Chondrocyte (in vitro differentiated cells): ENCODE measurements at regions not wholly inside any gene's neighbourhood (a gene's known extent, or its start where the extent isn't known, plus 50 kb on each side); places are given as distances from the start of the nearest gene placed in this dataset.

Source experiments
- DNase-seq: peaks from one replicate; pipeline ENCODE4 v3.0.0; 2021; ENCODE audit warnings: mixed read lengths, low spot score
- H3K27ac Mint-ChIP-seq: one replicate; pipeline ENCODE4 v1.8.0; 2021; ENCODE audit warnings: mild to moderate bottlenecking, moderate library complexity, mixed read lengths; ENCODE audit not compliant: unreplicated experiment
- H3K27me3 Mint-ChIP-seq: 2 replicates; pipeline ENCODE4 v1.8.0; 2021; ENCODE audit warnings: low read depth, mixed read lengths
- H3K36me3 Mint-ChIP-seq: 2 replicates; pipeline ENCODE4 v1.8.0; 2021; ENCODE audit warnings: low read depth, mixed read lengths
- H3K4me1 Mint-ChIP-seq: 2 replicates; pipeline ENCODE4 v1.8.0; 2021; ENCODE audit warnings: low read depth, mild to moderate bottlenecking, mixed read lengths
- H3K4me3 Mint-ChIP-seq: one replicate; pipeline ENCODE4 v1.8.0; 2021; ENCODE audit warnings: mild to moderate bottlenecking, moderate library complexity, mixed read lengths; ENCODE audit not compliant: unreplicated experiment
- H3K9me3 Mint-ChIP-seq: 2 replicates; pipeline ENCODE4 v1.8.0; 2021; ENCODE audit warnings: low read depth, mixed read lengths
- TF ChIP-seq, protein P1 (sequence below): fragments of 200-600 bp; sonication (generic); IDR thresholded peaks from 2 replicates; pipeline ENCODE4 v1.5.0; 2021; ENCODE audit warnings: antibody characterized with exemption, mild to moderate bottlenecking, moderate library complexity

DNA sequence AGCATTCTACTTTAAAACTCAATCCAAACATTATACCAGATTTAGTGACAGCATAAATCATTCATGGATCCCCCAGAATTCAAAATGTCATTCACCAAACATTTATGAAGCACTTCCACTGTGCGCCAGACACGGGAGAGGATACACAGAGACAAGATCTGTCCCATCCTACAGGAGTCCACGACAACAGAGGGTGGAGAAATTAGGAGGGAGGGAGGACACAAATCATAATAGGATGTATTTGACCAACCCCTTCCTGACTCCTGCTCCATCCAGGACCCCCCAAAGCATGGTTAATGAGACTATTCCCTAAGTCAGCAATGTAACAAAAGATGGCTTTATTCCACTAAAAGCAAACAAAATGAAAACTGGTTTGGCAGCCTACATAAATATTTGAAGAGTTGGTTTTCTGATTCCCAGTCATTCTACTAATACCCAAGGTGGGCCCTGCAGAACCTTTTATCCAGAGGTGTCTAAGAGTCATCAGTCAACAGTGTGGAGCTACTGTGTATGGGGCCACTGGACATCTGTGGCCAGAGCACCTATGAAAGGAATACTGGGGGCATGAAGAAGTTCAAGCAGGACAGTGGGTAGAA, 62.8 kb upstream of the DOCK9 start:
- Mint-ChIP-seq H3K4me3 (no peak overlapping the region), H3K27ac (peak overlapping the region; percentile 63), H3K36me3 (no peaks in the 10 kb centered on the region), H3K4me1 (peaks cover 34% of the 10 kb centered on the region), H3K27me3 (no peaks in the 10 kb centered on the region), H3K9me3 (no peaks in the 10 kb centered on the region)
- TF ChIP-seq, protein P1, sequence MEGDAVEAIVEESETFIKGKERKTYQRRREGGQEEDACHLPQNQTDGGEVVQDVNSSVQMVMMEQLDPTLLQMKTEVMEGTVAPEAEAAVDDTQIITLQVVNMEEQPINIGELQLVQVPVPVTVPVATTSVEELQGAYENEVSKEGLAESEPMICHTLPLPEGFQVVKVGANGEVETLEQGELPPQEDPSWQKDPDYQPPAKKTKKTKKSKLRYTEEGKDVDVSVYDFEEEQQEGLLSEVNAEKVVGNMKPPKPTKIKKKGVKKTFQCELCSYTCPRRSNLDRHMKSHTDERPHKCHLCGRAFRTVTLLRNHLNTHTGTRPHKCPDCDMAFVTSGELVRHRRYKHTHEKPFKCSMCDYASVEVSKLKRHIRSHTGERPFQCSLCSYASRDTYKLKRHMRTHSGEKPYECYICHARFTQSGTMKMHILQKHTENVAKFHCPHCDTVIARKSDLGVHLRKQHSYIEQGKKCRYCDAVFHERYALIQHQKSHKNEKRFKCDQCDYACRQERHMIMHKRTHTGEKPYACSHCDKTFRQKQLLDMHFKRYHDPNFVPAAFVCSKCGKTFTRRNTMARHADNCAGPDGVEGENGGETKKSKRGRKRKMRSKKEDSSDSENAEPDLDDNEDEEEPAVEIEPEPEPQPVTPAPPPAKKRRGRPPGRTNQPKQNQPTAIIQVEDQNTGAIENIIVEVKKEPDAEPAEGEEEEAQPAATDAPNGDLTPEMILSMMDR = no peak
- DNase-seq = no peak

DNA sequence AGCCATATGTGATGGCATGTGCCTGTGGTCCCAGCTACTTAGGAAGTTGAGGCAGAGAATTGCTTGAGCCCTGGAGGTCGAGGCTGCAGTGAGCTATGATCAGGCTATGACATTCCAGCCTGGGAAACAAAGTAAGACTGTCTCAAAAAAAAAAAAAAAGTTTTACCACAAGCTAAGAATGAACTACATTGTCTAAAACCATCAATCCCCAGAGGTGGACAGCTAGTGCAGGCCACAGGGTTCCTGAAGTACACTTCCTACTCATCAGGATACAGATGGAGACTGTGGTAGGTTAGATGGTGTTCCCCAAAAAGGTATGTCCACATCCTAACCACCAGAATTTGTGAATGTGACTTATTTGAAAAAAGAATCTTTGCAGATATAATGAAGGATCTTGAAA, 63.5 kb upstream of the DOCK9 start:
- DNase-seq = no peak
- Mint-ChIP-seq H3K4me3 (no peak overlapping the region), H3K9me3 (no peaks in the 10 kb centered on the region), H3K27ac (no peak overlapping the region), H3K4me1 (peaks cover 41% of the 10 kb centered on the region), H3K27me3 (no peaks in the 10 kb centered on the region), H3K36me3 (no peaks in the 10 kb centered on the region)
- TF ChIP-seq, protein P1 = no peak

DNA sequence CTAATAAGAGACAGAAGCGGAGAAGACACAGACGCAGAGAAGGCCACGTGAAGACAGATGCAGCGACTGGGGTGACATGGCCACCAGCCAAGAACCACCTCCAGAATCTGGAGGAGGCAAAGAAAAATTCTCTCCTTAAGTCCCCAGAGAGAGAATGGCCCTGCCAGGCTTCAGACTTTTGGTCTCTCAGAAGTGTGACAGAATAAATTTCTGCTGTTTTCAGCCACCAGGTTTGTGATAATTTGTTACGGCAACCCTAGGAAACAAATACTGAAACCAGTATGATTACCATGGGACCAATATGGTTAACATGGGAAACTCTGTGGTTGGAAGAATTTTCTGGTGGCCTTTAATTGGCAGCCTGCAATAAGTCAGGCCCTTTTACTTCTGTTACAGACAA, 63.9 kb upstream of the DOCK9 start:
- peaks cover 46% of the 10 kb centered on the region for H3K4me1 Mint-ChIP-seq
- no peak overlapping the region for H3K4me3 Mint-ChIP-seq
- no peaks in the 10 kb centered on the region for H3K27me3 Mint-ChIP-seq
- TF ChIP-seq, protein P1 = no peak
- no peaks in the 10 kb centered on the region for H3K36me3 Mint-ChIP-seq
- no peak for DNase-seq
- H3K27ac Mint-ChIP-seq = no peak overlapping the region
- H3K9me3 Mint-ChIP-seq = no peaks in the 10 kb centered on the region

DNA sequence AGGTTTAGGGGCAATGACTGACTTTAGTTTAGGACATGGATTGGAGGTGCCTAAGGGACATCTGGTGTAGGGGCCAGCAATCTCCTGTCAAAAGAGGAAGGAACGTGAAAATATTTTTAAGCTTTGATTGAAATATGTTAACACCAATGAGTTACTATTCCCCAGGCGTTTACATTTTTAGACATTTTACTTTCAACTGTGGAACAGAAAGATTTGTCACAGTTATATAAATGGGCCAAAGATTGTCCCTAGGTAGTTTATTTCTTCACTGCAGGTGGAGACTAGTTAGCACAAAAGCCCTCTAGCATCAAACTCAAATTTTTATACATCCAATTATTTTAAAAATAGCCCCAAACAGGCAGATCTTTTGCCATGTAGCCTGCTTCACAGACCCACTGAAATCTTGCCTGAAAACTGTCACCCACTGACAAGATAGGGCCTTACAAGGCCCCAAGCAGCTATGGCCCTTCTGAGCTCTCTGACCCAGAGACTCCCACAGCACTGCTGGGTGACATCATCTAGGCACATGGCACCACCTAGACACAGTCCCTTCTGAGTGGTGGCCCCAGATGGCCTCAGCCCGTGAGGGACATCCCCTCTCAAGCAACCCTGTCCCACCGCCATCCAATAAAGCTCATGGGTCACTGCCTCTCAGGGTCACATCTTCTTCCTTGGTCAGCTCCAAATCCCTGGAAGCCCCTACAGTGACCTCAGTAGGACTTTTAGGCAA, 64.8 kb upstream of the DOCK9 start:
- Mint-ChIP-seq H3K4me1 (peaks cover 47% of the 10 kb centered on the region), H3K36me3 (no peaks in the 10 kb centered on the region), H3K27me3 (no peaks in the 10 kb centered on the region), H3K9me3 (no peaks in the 10 kb centered on the region), H3K4me3 (no peak overlapping the region), H3K27ac (no peak overlapping the region)
- DNase-seq = no peak
- TF ChIP-seq, protein P1 = no peak

DNA sequence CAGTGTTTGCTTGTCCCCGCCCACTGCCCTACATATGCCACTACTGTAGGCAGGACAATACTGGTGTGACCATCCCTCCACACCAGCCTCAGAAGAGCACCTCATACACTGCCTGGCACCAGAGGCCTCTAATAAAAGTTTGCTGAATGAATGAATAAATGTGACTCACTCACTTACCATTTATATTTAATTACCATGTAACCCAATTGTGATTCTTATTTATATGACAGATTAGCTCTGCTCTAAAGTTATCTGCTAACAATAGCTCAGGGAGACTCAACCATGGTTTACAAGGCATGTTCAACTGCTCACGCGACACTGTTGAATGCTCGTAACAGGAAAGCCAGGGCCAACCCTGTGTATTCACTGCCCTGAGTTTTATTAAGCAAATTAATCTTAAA, 66.0 kb upstream of the DOCK9 start:
- peaks cover 1% of the 10 kb centered on the region for H3K36me3 Mint-ChIP-seq
- no peak overlapping the region for H3K27ac Mint-ChIP-seq
- TF ChIP-seq, protein P1 = no peak
- peaks cover 47% of the 10 kb centered on the region for H3K4me1 Mint-ChIP-seq
- no peaks in the 10 kb centered on the region for H3K9me3 Mint-ChIP-seq
- no peak for DNase-seq
- H3K27me3 Mint-ChIP-seq = no peaks in the 10 kb centered on the region
- H3K4me3 Mint-ChIP-seq = no peak overlapping the region
